ENCODE measurements at regions not wholly inside any gene's neighbourhood (a gene's known extent, or its start where the extent isn't known, plus 50 kb on each side); places are given as distances from the start of the nearest gene placed in this dataset.
"Not testable (repeated sequence)": the region's sequence is repeated elsewhere in the genome, so short reads cannot be mapped to it uniquely, and the experiment has no call there.

DNA sequence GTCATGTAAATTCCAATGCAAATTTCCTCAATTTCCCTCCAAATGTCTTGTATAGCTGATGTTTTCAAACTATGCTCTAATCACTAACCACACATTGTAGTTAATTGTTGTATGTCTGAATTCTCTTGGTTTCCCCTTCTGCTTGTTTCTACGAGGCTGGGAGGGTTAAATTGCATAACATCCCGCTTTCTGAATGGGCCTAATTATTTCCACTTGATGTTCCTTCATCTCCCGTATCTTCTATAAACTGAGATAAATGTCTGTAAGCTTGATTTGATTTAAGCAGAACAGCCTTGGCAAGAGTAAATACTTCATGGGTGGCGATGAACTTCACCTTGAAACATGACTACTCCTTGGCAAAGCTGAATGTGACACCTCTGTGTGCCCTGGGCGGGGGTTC is 72.2 kb downstream of the SERINC2 start:
- no peak for DNase-seq
- ATAC-seq, result no peak
- no peak overlapping the region for H3K4me3 ChIP-seq
- no peaks in the 10 kb centered on the region for H3K27me3 ChIP-seq
- TF ChIP-seq, protein P1, sequence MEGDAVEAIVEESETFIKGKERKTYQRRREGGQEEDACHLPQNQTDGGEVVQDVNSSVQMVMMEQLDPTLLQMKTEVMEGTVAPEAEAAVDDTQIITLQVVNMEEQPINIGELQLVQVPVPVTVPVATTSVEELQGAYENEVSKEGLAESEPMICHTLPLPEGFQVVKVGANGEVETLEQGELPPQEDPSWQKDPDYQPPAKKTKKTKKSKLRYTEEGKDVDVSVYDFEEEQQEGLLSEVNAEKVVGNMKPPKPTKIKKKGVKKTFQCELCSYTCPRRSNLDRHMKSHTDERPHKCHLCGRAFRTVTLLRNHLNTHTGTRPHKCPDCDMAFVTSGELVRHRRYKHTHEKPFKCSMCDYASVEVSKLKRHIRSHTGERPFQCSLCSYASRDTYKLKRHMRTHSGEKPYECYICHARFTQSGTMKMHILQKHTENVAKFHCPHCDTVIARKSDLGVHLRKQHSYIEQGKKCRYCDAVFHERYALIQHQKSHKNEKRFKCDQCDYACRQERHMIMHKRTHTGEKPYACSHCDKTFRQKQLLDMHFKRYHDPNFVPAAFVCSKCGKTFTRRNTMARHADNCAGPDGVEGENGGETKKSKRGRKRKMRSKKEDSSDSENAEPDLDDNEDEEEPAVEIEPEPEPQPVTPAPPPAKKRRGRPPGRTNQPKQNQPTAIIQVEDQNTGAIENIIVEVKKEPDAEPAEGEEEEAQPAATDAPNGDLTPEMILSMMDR (IDR thresholded peaks at IDR 0.05), result no peak
- intact Hi-C loops (cut with DNase I), result no loop called here
- peaks cover 0 to 13% (median 0%) of the 10 kb centered on the region in 11 donors for H3K9me3 ChIP-seq
- H3K36me3 ChIP-seq, result no peaks in the 10 kb centered on the region
- WGBS, 2 donors, result 69 to 71% methylated on average over 5 of the region's 5 CpGs
- no peak overlapping the region for H3K27ac ChIP-seq
- H3K4me1 ChIP-seq, result peaks cover 0 to 30% (median 0%) of the 10 kb centered on the region in 9 donors

DNA sequence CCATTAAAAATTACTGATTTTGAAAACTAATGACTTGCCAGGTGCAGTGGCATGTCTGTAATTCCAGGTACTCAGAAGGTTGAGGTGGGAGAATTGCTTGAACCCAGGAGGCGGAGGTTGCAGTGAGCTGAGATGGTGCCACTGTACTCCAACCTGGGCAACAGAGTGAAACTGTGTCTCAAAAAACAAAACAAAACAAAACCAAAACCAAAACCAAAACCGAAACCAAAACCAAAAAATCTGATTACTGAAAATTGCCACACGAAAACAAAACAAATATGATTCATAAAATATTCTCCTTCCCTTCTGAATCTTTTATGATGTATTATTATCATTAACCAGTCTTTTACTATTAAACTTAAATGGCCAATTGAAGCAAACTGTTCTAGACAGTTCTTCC is 74.1 kb downstream of the SERINC2 start:
- Histone ChIP-seq H3K36me3 (no peaks in the 10 kb centered on the region), H3K27me3 (peaks cover 0 to 5% (median 0%) of the 10 kb centered on the region in 7 donors), H3K4me3 (no peak overlapping the region), H3K9me3 (peaks cover 0 to 3% (median 0%) of the 10 kb centered on the region in 11 donors), H3K27ac (no peak overlapping the region), H3K4me1 (peaks cover 0 to 21% (median 0%) of the 10 kb centered on the region in 9 donors)
- DNase-seq (no peak), ATAC-seq (no peak)
- TF ChIP-seq, protein P1 (IDR thresholded peaks at IDR 0.05), result no peak
- intact Hi-C loops (cut with DNase I), result no loop called here
- 76 to 82% methylated on average over 3 of the region's 3 CpGs for WGBS, 2 donors

DNA sequence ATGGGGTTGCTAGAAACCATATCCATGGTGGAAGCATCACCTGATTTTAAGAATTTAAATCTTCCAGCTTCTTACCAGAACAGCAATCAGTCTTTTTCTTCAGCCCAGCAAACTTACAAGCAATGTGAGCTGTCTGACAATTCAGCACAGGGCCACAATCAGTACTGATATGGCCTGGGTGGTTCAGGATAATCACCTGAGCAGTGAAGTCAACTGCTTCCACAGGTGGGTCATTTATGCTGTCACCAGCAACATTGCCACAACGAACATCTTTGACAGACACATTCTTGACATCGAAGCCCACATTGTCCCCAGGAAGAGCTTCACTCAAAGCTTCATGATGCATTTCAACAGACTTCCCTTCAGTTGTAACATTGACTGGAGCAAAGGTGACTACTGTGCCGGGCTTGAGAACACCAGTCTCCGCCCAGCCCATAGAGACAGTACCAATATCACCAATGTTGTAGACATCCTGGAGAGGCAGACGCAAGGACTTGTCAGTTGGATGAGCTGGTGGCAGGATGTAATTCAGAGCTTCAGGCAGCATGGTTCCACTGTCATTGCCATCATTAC is 74.8 kb downstream of the SERINC2 start:
- WGBS, 2 donors, result 77 to 81% methylated on average over 5 of the region's 5 CpGs
- H3K4me3 ChIP-seq, result no peak overlapping the region
- DNase-seq (no peak), ATAC-seq (no peak)
- H3K27ac ChIP-seq, result no peak overlapping the region
- H3K9me3 ChIP-seq, result peaks cover 0 to 3% (median 0%) of the 10 kb centered on the region in 11 donors
- TF ChIP-seq, protein P1 (IDR thresholded peaks at IDR 0.05), result no peak
- intact Hi-C loops (cut with DNase I), result no loop called here
- H3K36me3 ChIP-seq, result no peaks in the 10 kb centered on the region
- peaks cover 0 to 5% (median 0%) of the 10 kb centered on the region in 7 donors for H3K27me3 ChIP-seq
- peaks cover 0 to 14% (median 0%) of the 10 kb centered on the region in 9 donors for H3K4me1 ChIP-seq

DNA sequence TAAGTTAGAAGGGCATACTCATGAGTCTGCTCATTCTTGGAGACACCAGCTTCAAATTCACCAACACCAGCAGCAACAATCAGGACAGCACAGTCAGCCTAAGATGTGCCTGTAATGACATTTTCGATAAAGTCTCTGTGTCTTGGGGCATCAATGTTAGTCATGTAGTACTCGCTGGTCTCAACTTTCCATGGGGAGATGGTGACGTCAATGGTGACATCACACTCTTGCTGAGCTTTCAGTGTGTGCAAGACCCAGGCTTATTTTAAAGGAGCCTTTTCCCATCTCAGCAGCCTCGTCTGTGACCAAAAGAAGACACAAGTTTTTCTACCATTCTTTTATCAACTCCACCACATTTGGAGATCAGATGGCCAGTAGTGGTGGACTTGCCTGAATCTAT is 75.5 kb downstream of the SERINC2 start:
- Histone ChIP-seq H3K4me3 (no peak overlapping the region), H3K36me3 (no peaks in the 10 kb centered on the region), H3K27ac (no peak overlapping the region), H3K9me3 (peaks cover 0 to 3% (median 0%) of the 10 kb centered on the region in 11 donors), H3K27me3 (peaks cover 0 to 5% (median 0%) of the 10 kb centered on the region in 7 donors), H3K4me1 (peaks cover 0 to 8% (median 0%) of the 10 kb centered on the region in 9 donors)
- 76 to 88% methylated on average over 4 of the region's 4 CpGs for WGBS, 2 donors
- TF ChIP-seq, protein P1 (IDR thresholded peaks at IDR 0.05), result no peak
- intact Hi-C loops (cut with DNase I), result no loop called here
- no peak for ATAC-seq
- DNase-seq, result no peak

DNA sequence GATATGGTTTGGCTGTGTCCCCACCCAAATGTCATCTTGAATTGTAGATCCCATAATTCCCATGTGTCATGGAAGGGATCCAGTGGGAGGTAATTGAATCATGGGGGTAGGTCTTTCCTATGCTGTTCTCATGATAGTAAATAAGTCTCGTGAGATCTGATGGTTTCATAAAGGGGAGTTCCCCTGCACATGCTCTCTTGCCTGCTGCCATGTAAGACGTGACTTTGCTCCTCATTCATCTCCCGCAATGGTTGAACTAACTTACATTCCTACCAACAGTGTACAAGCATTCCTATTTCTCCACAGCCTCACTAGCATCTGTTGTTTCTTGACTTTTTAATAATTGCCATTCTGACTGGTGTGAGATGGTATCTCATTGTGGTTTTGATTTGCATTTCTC is 76.6 kb downstream of the SERINC2 start:
- H3K4me1 ChIP-seq; H3K27ac ChIP-seq; H3K4me3 ChIP-seq; DNase-seq; H3K27me3 ChIP-seq; H3K9me3 ChIP-seq; H3K36me3 ChIP-seq; intact Hi-C loops (cut with DNase I); ATAC-seq: not testable (repeated sequence)
- 79 to 86% methylated on average over 3 of the region's 3 CpGs for WGBS, 2 donors

DNA sequence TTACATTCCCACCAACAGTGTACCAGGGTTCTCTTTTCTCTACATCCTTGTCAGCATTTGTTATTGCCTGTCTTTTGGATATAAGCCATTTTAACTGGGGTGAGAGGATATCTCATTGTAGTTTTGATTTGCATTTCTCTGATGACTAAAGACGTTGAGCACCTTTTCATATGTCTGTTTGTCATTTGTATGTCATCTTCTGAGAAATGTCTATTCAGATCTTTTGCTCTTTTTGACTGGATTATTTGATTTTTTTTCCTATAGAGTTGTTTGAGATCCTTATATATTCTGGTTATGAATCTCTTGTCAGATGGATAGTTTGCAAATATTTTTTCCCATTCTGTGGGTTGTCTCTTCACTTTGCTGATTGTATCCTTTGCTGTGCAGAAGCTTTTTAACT is 77.6 kb downstream of the SERINC2 start:
- H3K4me1 ChIP-seq; DNase-seq; H3K9me3 ChIP-seq; intact Hi-C loops (cut with DNase I); H3K4me3 ChIP-seq; H3K27ac ChIP-seq; H3K27me3 ChIP-seq; H3K36me3 ChIP-seq; ATAC-seq: not testable (repeated sequence)
- 60 to 68% methylated on average over 1 of the region's 1 CpG for WGBS, 2 donors

DNA sequence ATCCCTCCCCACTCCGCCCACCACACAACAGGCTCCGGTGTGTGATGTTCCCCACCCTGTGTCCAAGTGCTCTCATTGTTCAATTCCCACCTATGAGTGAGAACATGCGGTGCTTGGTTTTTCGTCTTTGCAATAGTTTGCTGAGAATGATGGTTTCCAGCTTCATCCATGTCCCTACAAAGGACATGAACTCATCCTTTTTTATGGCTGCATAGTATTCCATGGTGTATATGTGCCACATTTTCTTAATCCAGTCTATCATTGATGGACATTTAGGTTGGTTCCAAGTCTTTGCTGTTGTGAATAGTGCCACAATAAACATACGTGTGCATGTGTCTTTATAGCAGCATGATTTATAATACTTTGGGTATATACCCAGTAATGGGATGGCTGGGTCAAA is 81.0 kb upstream of the TINAGL1 start:
- intact Hi-C loops (cut with DNase I); DNase-seq; H3K4me1 ChIP-seq; H3K27me3 ChIP-seq; H3K36me3 ChIP-seq; ATAC-seq; H3K9me3 ChIP-seq; H3K4me3 ChIP-seq; H3K27ac ChIP-seq: not testable (repeated sequence)
- WGBS, 2 donors, result 90% methylated on average over 5 of the region's 5 CpGs

DNA sequence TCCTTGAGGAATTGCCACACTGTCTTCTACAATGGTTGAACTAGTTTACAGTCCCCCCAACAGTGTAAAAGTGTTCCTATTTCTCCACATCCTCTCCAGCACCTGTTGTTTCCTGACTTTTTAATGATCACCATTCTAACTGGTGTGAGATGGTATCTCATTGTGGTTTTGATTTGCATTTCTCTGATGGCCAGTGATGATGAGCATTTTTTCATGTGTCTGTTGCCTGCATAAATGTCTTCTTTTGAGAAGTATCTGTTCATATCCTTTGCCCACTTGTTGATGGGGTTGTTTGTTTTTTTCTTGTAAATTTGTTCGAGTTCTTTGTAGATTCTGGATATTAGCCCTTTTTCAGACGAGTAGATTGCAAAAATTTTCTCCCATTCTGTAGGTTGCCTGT is 80.5 kb upstream of the TINAGL1 start:
- intact Hi-C loops (cut with DNase I); H3K9me3 ChIP-seq; H3K27ac ChIP-seq; ATAC-seq; H3K4me3 ChIP-seq; H3K4me1 ChIP-seq; H3K36me3 ChIP-seq; DNase-seq; H3K27me3 ChIP-seq: not testable (repeated sequence)
- 80 to 85% methylated on average over 2 of the region's 2 CpGs for WGBS, 2 donors

Data from heart right ventricle (tissue), 16 donors.